Fibroblast of villous mesenchyme (primary cell): ENCODE measurements at regions not wholly inside any gene's neighbourhood (a gene's known extent, or its start where the extent isn't known, plus 50 kb on each side); places are given as distances from the start of the nearest gene placed in this dataset.

Experiments used
- DNase-seq: peaks from one replicate; pipeline ENCODE4 v3.0.0-alpha.2; 2010; ENCODE audit warnings: low read depth
- H3K4me3 ChIP-seq: 2 replicates; pipeline ENCODE4 v1.5.1; 2011; ENCODE audit warnings: low read depth, mild to moderate bottlenecking, low read length
- CTCF ChIP-seq: IDR thresholded peaks from 2 replicates; pipeline ENCODE4 v1.5.1; 2012; ENCODE audit warnings: low read depth, mild to moderate bottlenecking, low read length; ENCODE audit not compliant: insufficient read depth

DNA sequence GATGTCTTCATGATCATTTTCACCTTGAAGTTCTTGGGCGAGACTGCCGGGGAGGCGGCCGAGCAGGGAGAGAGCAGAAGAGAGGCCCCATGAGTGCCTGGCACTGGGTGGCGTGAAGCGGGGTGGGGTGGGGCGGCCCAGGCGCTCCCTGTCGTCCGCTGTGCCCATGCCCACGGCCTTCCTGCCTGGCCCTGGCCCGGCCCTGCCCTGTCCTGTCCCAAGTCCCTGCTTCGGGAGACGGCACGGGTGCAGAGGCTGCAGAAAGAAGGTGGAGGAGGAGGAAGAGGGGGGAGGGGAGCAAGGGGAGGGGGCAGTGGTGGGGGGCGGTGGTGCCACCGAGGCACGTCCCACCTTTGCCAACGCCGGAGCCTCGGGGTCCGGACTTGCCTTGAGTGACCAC, 118.4 kb downstream of the PTPRS start:
- H3K4me3 ChIP-seq = no peak overlapping the region
- no peak for TF ChIP-seq CTCF
- no peak for DNase-seq

GRCh38 chr19:5220866-5221265, 119.7 kb downstream of the PTPRS start:
- DNase-seq = no peak
- H3K4me3 ChIP-seq = no peak overlapping the region
- no peak for TF ChIP-seq CTCF

DNA sequence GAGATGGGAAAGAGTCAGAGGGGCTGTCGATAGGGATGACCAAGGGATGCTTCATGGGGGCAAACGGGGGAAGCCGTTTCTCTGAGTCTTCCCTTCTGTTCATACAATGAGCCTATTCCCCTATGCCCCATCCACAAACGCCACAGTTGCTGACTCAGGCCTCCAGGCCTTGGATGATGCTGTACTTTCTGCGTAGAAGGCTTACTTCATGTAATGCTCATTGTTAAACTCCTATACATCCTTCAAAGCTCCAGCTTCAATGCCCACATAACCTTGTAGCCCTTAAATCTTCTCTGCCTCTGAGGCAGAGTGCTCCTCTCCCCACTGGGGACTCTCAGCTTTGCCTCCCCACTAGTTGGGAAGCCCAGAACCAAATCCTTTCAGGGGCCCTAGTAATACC, 120.3 kb downstream of the PTPRS start:
- H3K4me3 ChIP-seq = no peak overlapping the region
- TF ChIP-seq CTCF = no peak
- no peak for DNase-seq

DNA sequence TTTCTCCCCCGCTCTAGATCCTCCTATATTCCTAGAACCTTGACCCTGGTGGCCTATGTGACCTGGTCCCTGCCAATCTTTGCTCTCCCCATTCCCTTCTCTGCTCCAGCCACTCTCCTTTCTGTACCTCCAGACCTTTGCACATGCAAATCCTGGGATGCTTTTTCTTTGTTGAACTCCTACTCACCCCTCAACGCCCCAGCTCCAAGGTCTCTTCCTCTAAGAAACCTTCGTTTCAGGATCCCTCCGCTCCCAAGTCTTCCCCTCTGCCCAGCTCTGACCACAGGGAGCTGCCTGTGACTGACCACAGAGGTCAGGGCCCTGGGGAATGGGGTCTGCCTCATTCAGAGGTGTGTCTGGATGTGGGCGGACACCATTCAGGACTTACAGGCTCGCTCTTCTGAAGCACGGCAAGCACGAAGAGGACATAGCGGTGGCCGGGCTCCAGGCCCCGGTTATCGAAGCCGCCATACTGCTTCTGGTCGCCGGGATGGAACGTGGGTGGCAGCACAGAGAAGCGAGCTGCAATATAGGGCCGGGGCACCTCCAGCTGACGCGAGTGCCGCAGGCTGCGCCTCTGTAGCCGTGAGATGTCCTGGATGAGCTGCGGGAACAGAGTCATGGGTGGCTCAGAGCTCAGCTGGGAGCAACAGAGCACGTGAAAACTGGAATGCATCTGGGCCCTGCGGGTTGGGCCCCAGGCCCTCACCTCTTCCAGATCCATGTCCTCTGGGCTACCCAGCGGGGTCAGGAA, 120.9 kb downstream of the PTPRS start:
- H3K4me3 ChIP-seq = no peak overlapping the region
- DNase-seq = no peak
- no peak for TF ChIP-seq CTCF

GRCh38 chr19:5218963-5219530, 121.6 kb downstream of the PTPRS start:
- TF ChIP-seq CTCF = no peak
- no peak overlapping the region for H3K4me3 ChIP-seq
- DNase-seq = no peak

- TF ChIP-seq CTCF = no peak
- DNase-seq = no peak
- H3K4me3 ChIP-seq = no peak overlapping the region
Measured at GRCh38 chr19:5218255-5218855, 122.3 kb downstream of the PTPRS start.

- no peak overlapping the region for H3K4me3 ChIP-seq
- TF ChIP-seq CTCF = no peak
- DNase-seq = no peak
Measured at GRCh38 chr19:5217171-5217570, 123.4 kb downstream of the PTPRS start.
